Hematopoietic multipotent progenitor cell treated with erythropoietin and hydrocortisone succinate and interleukin-3 and kit ligand, for 15 days (in vitro differentiated cells): ENCODE measurements at regions not wholly inside any gene's neighbourhood (a gene's known extent, or its start where the extent isn't known, plus 50 kb on each side); places are given as distances from the start of the nearest gene placed in this dataset.

Experiments
- DNase-seq: peaks from one replicate; pipeline ENCODE4 v3.0.0-alpha.2; 2015; ENCODE audit warnings: low spot score

DNA sequence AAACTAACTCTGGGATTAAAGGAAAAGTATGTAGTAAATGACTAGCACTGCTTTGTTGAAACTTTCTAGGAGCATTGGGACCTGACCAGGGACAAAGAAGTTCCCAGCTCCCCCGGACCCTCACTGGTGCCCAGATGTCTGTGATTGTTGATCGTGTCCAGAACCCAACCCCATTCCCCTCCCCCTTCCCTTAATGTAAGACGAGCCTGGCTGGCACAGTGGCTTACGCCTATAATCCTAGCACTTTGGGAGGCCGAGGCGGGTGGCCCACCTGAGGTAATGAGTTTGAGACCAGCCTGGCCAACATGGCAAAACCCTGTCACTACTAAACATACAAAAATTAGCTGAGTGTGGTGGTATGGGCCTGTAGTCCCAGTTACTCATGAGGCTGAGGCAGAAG, 750.3 kb downstream of the CBLN4 start:
- DNase-seq = no peak

DNA sequence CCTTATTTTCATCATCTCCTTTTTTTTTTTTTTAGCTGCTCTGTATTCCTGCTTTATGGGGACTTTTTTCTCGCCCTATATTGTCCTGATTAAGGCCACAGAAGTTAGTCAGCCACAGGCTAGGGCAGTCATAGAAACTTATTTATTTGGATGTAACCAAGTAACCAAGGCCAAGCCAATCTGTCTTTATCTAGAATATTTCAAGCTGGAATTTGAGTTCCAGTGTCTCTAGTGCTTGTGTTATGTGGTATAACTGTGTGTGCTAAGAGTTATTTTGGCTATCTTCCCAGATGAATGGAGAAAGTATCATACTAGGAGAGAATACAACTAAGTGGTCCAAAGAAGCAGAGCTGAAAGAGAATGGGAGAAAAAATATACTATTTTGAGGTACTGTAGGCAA, 751.5 kb downstream of the CBLN4 start:
- no peak for DNase-seq

DNA sequence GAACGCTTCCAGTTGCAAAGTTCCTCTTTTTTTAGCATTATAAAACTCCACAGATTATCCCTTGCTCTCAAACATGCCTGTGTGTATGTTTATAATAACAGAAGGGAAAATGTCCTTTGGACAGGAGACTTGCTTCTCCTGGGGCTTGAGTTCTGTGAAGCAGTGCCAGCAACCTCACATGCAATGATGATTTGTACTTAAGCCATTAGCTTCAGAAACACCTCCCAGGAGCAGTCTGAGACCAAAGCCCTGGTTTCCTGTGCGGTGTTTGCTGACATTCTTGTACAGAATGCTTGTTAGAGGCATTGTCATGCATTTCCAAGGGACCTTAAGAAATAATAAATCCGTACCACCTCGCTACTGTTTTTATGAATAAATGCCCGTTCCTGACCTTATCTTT, 752.8 kb downstream of the CBLN4 start:
- DNase-seq = no peak

DNA sequence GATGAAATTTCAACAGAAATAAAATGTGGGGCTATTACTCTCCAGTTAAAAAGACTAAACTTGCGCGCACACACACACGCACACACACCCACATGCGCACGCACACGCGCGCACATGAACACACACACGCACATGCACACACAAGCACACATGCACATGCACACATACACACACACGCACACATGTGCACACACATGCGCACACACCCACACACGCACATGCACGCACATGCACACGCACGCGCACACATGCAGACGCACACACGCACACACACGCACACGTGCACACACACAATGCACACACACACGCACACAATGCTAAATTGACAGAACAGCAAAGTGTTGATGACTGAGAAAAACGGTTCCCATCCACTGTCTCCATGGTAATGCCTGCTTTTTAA, 754.1 kb downstream of the CBLN4 start:
- no peak for DNase-seq

DNA sequence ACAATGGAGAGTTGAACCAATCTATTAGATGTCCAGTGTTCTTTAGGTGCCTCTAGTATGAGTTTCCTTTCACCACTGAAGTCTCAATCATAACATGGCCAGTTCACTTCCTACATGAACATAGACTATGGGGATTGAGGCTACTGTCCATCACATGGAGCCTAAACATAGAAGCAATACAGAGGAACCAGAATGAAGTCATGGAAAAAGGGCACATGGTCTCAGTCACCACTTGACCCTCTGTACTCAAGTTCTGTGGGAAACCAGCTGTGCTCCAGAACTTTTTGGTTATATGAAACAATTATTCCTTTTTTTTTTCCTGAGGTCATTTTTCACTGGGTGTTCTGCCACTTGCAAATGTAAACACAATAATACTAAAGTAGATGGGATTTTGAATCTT, 762.5 kb downstream of the CBLN4 start:
- DNase-seq = no peak

DNA sequence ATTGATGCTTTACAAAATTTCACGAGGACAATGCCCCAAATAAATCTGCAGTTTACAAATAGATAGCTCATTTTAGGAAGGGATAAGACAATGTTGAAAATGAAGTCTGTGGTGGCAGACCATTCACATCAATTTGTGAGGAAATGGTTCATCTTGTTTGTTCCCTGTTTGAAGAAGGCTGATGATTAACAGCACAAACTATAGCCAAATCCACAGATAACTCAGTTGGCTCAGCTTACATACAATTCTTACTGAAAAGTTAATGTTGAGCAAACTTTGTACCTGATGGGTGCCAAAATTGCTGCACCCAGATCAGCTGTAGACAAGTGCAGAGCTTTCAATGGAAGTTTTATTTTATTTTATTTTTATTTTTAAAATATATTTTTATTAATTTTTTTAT, 763.9 kb downstream of the DOK5 start:
- DNase-seq = no peak

DNA sequence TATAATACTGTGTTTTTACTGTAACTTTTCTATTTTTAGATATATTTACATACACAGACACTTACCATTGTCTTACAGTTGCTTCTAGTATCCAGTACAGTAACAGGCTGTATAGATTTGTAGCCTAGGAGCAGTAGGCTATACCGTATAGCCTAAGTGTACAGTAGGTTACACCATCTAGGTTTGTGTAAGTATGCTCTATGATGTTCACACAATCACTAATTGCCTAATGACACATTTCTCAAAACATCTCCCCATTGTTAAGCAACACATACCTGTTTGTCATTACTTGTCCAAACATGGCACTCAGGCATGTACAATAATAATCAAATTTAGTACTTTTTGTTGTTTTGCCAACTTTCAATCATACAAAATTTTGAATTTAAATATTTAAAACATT, 757.3 kb downstream of the DOK5 start:
- no peak for DNase-seq

DNA sequence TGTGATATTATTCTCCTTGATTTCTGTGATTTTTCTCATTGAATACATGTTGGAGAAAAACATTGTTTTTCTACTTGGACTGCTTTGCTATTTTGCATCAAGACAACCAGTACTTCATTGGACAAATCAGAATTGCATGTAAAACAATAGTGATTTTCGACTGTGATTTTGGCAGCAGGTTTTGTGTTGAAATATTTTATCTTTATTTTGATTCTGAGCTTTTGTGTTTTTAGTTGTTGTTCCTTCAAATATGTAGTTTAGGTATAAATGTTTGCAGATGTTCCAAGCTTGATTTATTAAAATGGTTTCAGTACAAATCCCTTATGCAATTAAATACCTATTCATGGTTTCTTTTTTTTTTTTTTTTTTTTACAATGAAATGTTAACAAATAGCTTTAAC, 754.1 kb downstream of the DOK5 start:
- DNase-seq = no peak

DNA sequence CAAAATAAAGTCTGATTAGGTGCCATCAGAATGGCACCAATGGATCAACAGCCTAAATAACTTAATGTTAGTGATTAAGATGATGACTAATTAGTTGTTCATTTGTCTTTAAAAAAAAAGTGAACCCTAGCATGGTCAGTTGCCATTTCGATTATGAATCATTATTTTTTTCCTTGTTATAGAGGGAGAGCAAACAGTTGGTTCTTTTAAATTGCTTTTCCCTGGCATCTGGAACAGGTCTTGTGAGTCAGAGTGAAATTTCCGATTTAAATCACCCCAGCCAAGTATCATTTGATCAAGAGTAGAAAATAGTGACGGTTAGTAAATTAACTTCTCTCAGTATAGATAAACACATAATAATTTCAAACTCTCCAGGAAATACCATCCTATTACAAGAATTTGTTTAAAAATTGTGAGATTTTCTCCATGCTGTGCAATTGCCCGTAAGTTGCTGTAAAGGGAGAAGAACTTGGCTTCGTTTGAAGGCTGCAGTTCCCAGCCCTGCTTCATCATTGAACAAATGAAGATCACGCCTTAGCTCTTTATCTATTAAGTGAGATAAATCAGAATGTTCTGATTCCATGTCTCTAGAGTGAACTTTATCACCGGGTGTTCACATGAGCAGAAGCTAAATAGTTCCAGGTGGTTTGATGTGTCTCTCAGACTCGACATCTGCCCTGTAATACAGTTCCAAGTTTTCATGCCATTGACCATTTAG, 741.3 kb downstream of the DOK5 start:
- no peak for DNase-seq

DNA sequence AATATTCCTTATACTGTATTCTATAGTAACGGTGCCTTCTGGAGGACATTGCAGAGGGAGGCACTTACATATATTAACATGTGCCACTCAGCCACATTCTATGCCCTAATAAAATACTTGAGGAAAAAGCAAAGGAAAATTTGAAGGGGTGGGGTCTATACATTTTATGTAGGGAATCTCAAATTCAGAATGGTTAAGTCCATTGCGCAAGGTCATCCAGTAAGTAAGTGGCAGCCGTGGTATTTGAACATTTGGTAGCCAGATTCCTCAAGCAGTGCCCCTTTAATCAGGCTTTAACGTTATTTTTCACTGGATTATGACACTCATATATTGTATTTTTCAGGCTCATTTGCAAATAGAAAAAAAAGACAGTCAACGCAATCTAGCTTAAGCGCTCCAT, 738.3 kb downstream of the DOK5 start:
- no peak for DNase-seq

DNA sequence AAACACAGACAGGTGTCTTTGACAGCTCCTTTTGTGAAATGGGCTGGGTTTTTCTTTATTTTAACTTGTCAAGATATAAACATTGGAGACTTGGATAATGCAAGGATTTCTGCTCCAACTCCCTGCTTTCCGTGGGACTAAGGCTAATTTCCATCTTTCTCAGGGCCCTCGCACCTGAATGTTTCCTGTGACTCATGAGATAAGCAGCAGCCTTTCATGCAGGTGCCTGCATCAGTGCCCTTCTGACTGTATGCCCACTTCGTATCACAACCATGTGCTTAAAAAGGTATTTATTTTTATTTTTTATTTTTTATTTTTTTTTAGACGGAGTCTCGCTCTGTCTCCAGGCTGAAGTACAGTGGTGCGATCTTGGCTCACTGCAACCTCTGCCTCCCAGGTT, 736.1 kb downstream of the DOK5 start:
- no peak for DNase-seq

DNA sequence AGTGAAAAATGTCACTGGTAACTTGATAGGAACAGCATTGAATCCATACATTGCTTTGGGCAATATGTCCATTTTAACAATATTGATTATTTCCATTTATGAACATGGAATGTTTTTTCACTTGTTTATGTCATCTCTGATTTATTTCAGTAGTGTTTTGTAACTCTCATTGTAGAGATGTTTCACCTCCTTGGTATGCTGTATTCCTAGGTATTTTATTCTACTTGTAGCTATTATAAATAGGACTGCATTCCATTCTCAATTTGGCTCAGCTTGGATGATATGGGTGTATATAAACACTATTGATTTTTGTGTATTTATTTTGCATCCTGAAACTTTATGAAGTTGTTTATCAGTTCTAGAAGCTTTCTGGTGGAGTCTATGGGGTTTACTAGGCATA, 730.3 kb downstream of the DOK5 start:
- DNase-seq = no peak

DNA sequence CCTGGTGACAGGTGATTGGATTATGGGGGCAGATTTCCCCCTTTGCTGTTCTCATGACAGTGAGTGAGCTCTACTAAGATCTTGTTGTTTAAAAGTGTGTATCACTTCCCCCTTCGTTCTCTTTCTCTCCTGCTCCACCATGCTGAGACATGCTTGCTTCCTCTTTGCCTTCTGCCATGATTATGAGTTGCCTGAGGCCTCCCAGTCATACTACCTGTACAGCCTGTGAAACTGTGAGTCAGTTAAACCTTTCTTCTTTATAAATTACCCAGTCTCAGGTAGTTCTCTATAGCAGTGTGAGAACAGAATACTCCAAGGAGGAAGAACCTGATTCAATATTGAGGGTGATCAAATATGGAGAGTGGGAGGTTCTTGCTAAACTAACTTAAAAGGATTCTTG, 724.9 kb downstream of the DOK5 start:
- DNase-seq = no peak

DNA sequence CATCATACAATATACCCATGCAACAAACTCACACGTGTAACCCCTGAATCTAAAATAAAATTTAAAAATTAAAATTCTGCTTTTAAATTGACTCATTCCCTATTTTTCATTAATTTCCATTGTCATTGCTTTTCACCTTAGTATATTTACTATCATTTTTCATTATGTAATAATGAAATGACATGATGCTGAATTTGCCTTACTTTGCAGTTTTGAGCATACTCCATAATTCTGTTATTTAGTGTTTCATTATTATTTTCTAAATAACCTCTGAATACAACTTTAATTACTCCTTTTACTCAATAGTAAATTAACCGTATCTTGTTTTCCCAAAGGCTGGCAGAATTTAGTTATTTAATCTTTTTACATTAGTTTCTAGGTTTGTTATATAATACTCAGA, 719.6 kb downstream of the DOK5 start:
- no peak for DNase-seq

DNA sequence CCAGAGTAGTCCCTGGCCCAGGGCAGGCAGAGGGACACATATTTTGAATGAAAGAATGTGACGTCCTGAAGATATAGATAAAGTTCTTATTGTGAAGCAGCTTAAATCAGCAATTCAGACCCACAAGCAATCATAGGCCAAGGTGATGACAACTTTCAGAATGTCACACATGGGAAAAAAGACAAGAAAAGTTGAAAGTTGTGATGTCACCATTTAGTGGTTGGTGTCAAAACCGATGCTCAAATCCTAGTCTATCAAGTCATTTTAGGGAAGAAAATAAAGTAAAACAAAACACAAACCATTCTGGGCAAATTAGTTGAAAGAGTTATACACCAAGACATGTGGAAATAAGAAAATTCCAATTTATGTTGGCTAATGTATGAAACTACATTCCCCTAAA, 710.8 kb downstream of the DOK5 start:
- DNase-seq = no peak

DNA sequence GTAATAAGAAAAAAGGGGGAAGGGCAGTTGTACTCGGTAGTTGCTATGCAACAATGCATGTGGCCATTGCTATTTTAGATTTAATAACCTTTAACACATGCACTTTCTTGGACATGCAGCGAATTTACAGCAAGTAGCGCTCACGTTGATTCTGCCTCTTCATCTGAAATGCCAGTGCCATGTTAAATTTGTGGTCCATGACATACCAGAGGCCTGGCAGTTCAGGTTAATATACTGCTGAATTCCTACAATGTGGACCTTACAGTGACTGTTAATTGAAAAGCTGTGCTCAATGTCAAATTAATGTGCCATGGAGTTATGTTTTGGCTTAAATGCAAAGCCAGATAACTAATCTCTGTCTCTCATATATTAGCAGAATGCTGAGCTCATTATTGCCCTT, 699.7 kb downstream of the DOK5 start:
- no peak for DNase-seq

DNA sequence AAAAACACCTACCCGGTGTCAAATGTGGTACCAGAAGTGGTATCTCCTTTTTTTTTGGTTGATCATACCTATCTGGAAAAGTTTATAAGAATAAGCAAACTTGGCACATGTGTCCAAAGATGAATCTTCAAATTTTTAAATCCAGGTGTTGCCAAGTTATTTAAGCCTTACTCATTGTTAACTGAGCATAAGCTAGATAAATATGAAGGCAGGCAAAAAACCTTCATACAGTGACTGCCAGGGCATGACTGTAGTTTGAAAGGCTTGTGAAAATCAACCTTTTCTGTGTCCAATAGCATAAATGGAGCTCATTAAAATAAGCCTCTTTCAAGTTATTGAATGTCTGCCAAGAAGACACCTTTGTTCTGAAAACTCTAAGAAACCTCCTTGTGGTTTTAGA, 699.2 kb downstream of the DOK5 start:
- no peak for DNase-seq

DNA sequence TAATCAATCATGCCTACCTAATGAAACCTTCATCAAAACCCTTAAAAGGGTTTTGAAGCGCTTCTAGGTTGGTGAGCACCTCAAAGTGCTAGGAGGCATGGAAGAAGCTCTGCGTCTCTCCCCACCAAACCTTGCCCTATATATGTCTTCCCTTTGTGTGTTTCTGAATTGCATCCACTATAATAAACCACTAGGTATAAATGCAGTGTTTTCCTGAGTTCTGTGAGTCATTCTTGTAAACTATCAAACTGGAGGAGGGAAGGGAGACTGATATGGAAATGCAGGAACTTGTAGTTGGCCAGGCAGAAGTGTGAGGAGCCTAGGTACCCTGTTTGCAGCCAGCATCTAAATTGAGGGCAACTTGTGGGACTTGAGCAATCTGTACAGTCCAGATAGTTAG, 698.8 kb downstream of the DOK5 start:
- DNase-seq = no peak

DNA sequence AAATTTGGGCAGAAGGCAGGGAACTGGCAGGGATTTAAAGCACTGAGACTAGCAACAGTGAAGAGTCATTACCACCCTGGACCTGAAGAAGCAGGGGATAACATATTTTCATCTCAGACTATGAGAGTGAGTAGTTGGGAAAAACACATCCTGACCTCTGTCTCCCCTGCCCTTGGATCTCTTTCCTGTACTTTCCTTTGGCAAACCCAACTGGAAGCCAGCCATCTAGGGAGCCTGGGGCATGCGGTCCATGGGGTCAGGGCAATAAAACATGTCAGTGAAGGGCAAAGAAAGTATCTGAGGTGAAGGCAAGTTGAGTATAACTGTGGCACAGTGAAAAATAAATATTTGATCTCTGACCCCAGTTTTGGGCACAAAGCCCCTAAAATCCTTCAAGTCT, 698.2 kb downstream of the DOK5 start:
- no peak for DNase-seq

DNA sequence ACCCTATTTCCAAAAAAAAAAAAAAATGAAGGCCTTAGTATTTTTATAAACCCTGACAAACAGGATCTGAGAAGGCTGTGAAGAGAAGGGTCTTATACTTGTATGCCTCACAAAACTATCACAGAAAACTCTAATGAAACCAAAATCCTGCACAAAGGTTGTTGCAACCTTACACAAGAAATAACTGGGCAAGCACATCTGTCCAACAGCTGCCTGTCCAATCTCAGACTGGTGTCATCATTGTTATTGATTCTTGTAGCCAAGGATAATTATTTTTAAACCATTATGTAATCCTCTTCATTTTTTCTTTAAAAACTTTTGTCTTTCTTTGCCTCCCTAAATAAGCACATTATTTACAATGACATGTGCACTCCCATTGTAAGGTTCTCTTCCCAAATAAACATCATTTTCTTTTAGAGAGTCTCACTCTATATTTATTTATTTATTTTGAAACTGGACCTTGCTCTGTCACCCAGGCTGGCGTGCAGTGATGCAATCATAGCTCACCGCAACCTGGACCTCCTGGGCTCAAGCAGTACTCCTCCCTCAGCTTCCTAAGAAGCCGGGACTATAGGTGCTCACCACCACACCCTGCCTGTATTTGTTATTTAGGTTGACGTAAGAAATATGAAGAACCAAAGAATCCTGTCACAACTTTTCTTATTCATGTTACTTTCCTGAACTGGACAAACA, 697.1 kb downstream of the DOK5 start:
- DNase-seq = no peak

DNA sequence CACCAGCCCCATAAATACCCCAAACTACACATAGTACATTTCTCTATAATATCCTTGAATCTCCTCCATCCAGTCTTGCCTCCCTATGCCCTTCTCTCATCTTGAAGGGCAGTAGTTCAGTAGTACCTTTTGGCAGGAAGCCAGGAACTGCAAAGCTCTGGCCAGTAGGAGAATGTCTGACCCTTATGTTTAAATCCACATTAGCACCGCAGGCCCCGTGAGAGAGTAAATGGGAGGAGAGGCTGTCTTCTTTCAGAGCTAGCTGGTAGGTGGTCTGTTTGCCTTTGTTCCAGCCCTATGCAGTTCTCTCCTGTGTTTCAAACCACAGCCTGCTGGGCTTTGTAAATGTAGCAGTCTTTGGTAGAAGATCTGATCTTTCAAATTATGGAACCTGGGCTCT, 690.7 kb downstream of the DOK5 start:
- no peak for DNase-seq

DNA sequence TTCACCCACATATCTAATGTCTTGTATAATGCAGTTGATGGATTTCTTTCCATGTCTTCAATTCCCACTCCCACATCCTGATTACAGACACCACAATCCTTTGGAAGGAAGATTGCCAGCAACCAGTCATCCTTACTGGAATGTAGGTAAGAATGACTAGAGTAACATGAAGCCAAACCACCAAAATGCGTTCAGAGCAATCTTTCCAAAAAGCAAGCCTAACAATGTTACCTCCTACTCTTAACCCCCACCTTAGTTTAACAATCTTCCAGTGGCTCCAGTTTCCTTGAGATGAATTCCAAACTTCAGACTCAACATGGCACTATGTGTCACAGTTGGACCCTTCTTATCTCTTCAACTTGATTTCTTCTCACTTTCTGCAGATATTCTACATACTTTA, 685.6 kb downstream of the DOK5 start:
- DNase-seq = no peak

DNA sequence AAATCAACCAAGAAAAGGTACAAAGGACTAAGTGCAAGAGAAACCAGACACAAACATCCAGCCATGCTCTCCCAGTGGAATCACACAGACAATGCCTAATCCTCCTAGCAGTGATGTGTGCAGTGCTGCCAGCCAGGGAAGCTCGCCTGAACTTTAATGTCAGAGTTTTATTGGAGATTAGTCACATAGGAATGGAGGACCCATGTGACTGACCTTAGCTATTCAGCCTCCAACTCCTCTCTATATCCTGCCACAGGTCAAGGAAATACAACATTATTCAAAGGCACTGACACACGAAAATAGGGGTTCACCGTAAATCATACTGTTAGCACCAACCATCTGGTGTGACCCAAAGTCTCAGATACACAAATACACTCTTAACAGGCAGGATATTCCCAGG, 684.6 kb downstream of the DOK5 start:
- DNase-seq = no peak

DNA sequence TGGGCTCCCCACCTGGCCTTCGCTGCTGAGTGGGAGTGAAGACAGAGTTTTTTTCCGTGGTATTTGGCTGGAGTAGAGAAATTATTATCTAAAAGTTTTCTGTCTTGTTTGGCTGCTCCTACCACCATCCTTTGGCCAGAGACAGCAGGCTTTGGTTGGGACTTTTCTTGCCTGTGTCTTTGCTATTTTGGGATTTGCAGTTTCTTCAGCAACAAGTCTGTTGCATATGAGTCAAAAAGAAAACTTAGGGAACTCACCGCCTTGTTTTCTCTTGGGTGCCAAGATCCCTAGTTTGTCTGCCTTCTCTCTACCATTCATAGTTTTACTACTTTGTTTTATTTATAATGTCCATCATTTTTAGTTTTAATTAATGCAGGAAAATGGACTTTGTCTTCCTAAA, 683.8 kb downstream of the DOK5 start:
- DNase-seq = no peak
